HCT116 (cell line): ENCODE measurements at regions not wholly inside any gene's neighbourhood (a gene's known extent, or its start where the extent isn't known, plus 50 kb on each side); places are given as distances from the start of the nearest gene placed in this dataset.

Source experiments
- ATAC-seq: fragments of 200-7000 bp; cut with Tn5 transposase; 2 replicates; pipeline ENCODE4 v1.9.1; 2020; ENCODE audit warnings: mild to moderate bottlenecking, moderate library complexity
- BruUV-seq: library from RNA; stranded (reverse); fragments of 400-500 nt; replicated peaks from 2 replicates; lab custom pipeline; 2021; lab: Mats Ljungman, UMichigan
- CTCF ChIA-PET: fragments of 300-600 bp; sonication (Branson Sonifier 250); formaldehyde crosslinking; loops from one replicate; lab custom pipeline; 2021; ENCODE audit warnings: antibody characterized with exemption; lab: Charles Lee
- POLR2A ChIA-PET: fragments of 300-600, 350-600 bp; sonication (Branson Sonifier 250); formaldehyde crosslinking; loops from one replicate; lab custom pipeline; 2021; ENCODE audit warnings: antibody characterized with exemption; lab: Charles Lee
- RAD21 ChIA-PET, 2 experiments: fragments of 300-600 bp; sonication (Branson Sonifier 250); formaldehyde crosslinking; loops; one replicate each; lab custom pipeline; 2023; ENCODE audit warnings: low total read pairs in 2 of 2; ENCODE audit not compliant: uncharacterized antibody in 2 of 2, unreplicated experiment in 2 of 2, low non-redundant PET in 1 of 2; lab: Charles Lee
- DNase-seq: peaks from one replicate; pipeline ENCODE4 v3.0.0-alpha.2; 2010; ENCODE audit warnings: low read depth, low spot score
- H2AFZ ChIP-seq: fragments of 200-600 bp; shearing (Covaris generic), sonication (generic); 2 replicates; pipeline ENCODE4 v1.6.1; 2017; ENCODE audit warnings: low read depth, mixed run types, mixed read lengths, antibody characterized with exemption, low read length; ENCODE audit not compliant: poor library complexity, severe bottlenecking
- H3K27ac ChIP-seq: 2 replicates; pipeline ENCODE4 v1.5.1; 2012; ENCODE audit warnings: low read depth, low read length
- H3K27me3 ChIP-seq: fragments of 200-600 bp; sonication (generic); 2 replicates; pipeline ENCODE4 v1.6.1; 2016; ENCODE audit warnings: mixed run types, low read length, mixed read lengths; ENCODE audit not compliant: insufficient read depth
- H3K36me3 ChIP-seq, 2 experiments: fragments of 200-500 bp in 1 of 2; fragments of 200-600 bp in 1 of 2; sonication (Bioruptor generic) in 1 of 2; sonication (generic) in 1 of 2; 2 replicates each; pipeline versions ENCODE4 v1.5.1 to v1.6.1; 2014 to 2016; ENCODE audit warnings: low read length in 2 of 2, inconsistent platforms in 1 of 2, mixed read lengths in 1 of 2, mixed run types in 1 of 2; ENCODE audit not compliant: insufficient read depth in 2 of 2, control insufficient read depth in 1 of 2
- H3K4me1 ChIP-seq, 2 experiments: fragments of 200-600 bp in 1 of 2; sonication (generic) in 1 of 2; 2 replicates each; pipeline versions ENCODE4 v1.5.1 to v1.6.1; 2012 to 2017; ENCODE audit warnings: low read length in 2 of 2, inconsistent platforms in 1 of 2, mild to moderate bottlenecking in 1 of 2, mixed read lengths in 1 of 2, mixed run types in 1 of 2, moderate library complexity in 1 of 2; ENCODE audit not compliant: insufficient read depth in 2 of 2, control insufficient read depth in 1 of 2
- H3K4me2 ChIP-seq: fragments of 200-600 bp; sonication (generic); 2 replicates; pipeline ENCODE4 v1.6.1; 2017; ENCODE audit warnings: mixed run types, low read length, mixed read lengths
- H3K4me3 ChIP-seq, 2 experiments: fragments of 200-600 bp in 1 of 2; sonication (generic) in 1 of 2; replicated peaks in 1 of 2; 2 replicates each; pipeline ENCODE4 v1.5.1; 2011 to 2016; ENCODE audit warnings: low read length in 2 of 2, control low read depth in 1 of 2, low read depth in 1 of 2, mild to moderate bottlenecking in 1 of 2, mixed read lengths in 1 of 2, mixed run types in 1 of 2
- H3K79me2 ChIP-seq: fragments of 200-600 bp; sonication (generic); 2 replicates; pipeline ENCODE4 v1.6.1; 2017; ENCODE audit warnings: mild to moderate bottlenecking, mixed run types, low read length, moderate library complexity, mixed read lengths; ENCODE audit not compliant: insufficient read depth
- H3K9ac ChIP-seq: fragments of 200-600 bp; sonication (generic); 2 replicates; pipeline ENCODE4 v1.6.1; 2016; ENCODE audit warnings: low read length, mixed read lengths
- H3K9me2 ChIP-seq: fragments of 200-600 bp; sonication (generic), shearing (Covaris generic); 2 replicates; pipeline ENCODE4 v1.6.1; 2017; ENCODE audit warnings: mixed run types, mild to moderate bottlenecking, moderate library complexity; ENCODE audit not compliant: insufficient read depth
- H3K9me3 ChIP-seq, 2 experiments: fragments of 200-500 bp in 1 of 2; fragments of 200-600 bp in 1 of 2; sonication (Bioruptor generic) in 1 of 2; sonication (generic) in 1 of 2; 2 replicates each; pipeline ENCODE4 v1.6.1; 2014 to 2017; ENCODE audit warnings: low read length in 2 of 2, mixed read lengths in 2 of 2, inconsistent platforms in 1 of 2, low read depth in 1 of 2, mild to moderate bottlenecking in 1 of 2, mixed run types in 1 of 2, moderate library complexity in 1 of 2; ENCODE audit not compliant: control insufficient read depth in 1 of 2, insufficient read depth in 1 of 2
- H4K20me1 ChIP-seq: fragments of 200-600 bp; sonication (generic), shearing (Covaris generic); 2 replicates; pipeline ENCODE4 v1.6.1; 2017; ENCODE audit warnings: mixed run types, mild to moderate bottlenecking, moderate library complexity; ENCODE audit not compliant: insufficient read depth
- CEBPB ChIP-seq: IDR thresholded peaks from 2 replicates; pipeline ENCODE4 v1.6.1; 2012; ENCODE audit warnings: low read depth
- EGR1 ChIP-seq: IDR thresholded peaks from 2 replicates; pipeline ENCODE4 v1.6.1; 2012; ENCODE audit warnings: low read depth
- ELF1 ChIP-seq: IDR thresholded peaks from 2 replicates; pipeline ENCODE4 v1.6.1; 2012; ENCODE audit warnings: low read depth, borderline replicate concordance
- EZH2phosphoT487 ChIP-seq: fragments of 200-600 bp; IDR thresholded peaks from 2 replicates; pipeline ENCODE4 v1.6.1; 2018; ENCODE audit warnings: antibody characterized with exemption, borderline replicate concordance
- POLR2A ChIP-seq: IDR thresholded peaks from 2 replicates; pipeline ENCODE4 v1.7.0; 2011; ENCODE audit warnings: borderline replicate concordance; ENCODE audit not compliant: insufficient read depth, insufficient read length; ENCODE audit errors: extremely low read depth
- POLR2AphosphoS5 ChIP-seq: IDR thresholded peaks from 2 replicates; pipeline ENCODE4 v1.6.1; 2011; ENCODE audit warnings: mild to moderate bottlenecking, low read depth, low read length, moderate library complexity
- RAD21 ChIP-seq: IDR thresholded peaks from 2 replicates; pipeline ENCODE4 v1.6.1; 2012; ENCODE audit warnings: low read depth, mild to moderate bottlenecking
- SIN3A ChIP-seq: IDR thresholded peaks from 2 replicates; pipeline ENCODE4 v1.6.1; 2012; ENCODE audit warnings: low read depth
- SP1 ChIP-seq: IDR thresholded peaks from 2 replicates; pipeline ENCODE4 v1.6.1; 2012; ENCODE audit warnings: low read depth
- TCF7L2 ChIP-seq: IDR thresholded peaks from 2 replicates; pipeline ENCODE4 v1.7.0; 2011; ENCODE audit warnings: borderline replicate concordance, inconsistent platforms; ENCODE audit not compliant: insufficient read depth, insufficient read length; ENCODE audit errors: extremely low read depth
- YY1 ChIP-seq: IDR thresholded peaks from 2 replicates; pipeline ENCODE4 v1.6.1; 2011; ENCODE audit warnings: low read length, low read depth, moderate library complexity, mild to moderate bottlenecking; ENCODE audit not compliant: insufficient replicate concordance; ENCODE audit errors: extremely low read depth
- ZFX ChIP-seq: fragments of 450-650 bp; IDR thresholded peaks from 2 replicates; pipeline ENCODE4 v1.6.1; 2017
- ZNF274 ChIP-seq: fragments of 200-500 bp; sonication (Bioruptor generic); IDR thresholded peaks from 2 replicates; pipeline ENCODE4 v1.6.1; 2014; ENCODE audit warnings: mild to moderate bottlenecking, low read depth, low read length, inconsistent platforms
- intact Hi-C: fragments of 100-400 bp; cut with micrococcal nuclease; formaldehyde crosslinking; loops from 2 replicates; pipeline ENCODE4 v1.10.0; 2022
- TF ChIP-seq, protein P1 (sequence below): IDR thresholded peaks from 2 replicates; pipeline ENCODE4 v1.6.1; 2012; ENCODE audit warnings: low read depth
- TF ChIP-seq, protein P2 (sequence below), 3 experiments: fragments of 200-600 bp in 1 of 3; sonication (generic) in 1 of 3; IDR thresholded peaks in 2 of 3; conservative IDR thresholded peaks in 1 of 3; 2 replicates each; pipeline ENCODE4 v1.5.1; 2012 to 2017; ENCODE audit warnings: low read depth in 2 of 3, low read length in 2 of 3, antibody characterized with exemption in 1 of 3, borderline replicate concordance in 1 of 3, control low read depth in 1 of 3, mild to moderate bottlenecking in 1 of 3, mixed read lengths in 1 of 3, mixed run types in 1 of 3, moderate library complexity in 1 of 3; ENCODE audit not compliant: insufficient read depth in 1 of 3

DNA sequence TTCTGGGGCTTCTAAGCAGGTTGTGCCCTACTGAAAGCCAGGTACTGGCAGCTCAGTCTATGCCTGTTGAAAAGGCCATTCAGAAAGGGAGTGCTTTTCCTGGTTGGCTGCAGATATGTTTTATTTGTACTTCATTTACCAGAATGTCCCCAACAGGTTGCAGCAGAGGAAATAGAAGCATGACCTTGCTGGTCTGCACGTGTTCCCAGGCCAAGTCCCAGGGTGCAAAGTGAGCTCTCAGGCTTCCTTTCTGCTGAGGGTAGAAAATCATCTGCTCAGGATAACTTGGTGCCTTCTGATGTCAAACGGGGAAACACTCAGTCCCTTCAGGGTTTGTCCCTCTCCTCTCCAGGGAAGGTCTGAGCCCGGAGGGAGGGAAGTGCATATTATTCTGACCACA is 356.4 kb downstream of the BCL11B start:
- no peaks in the 10 kb centered on the region for H4K20me1 ChIP-seq
- H3K27ac ChIP-seq, result no peak overlapping the region
- BruUV-seq, result no TSS peak
- peaks cover 80% of the 10 kb centered on the region; the same call in 1 of the 2 replicates for H3K27me3 ChIP-seq
- H3K4me3 ChIP-seq, result no peak overlapping the region
- intact Hi-C loops, result no loop called here
- RAD21 ChIA-PET, result no interaction called here
- H3K9me2 ChIP-seq, result no peaks in the 10 kb centered on the region
- H3K36me3 ChIP-seq, result no peaks in the 10 kb centered on the region
- no peak overlapping the region for H3K4me2 ChIP-seq
- H3K4me1 ChIP-seq, result no peaks in the 10 kb centered on the region
- H3K9me3 ChIP-seq, result no peaks in the 10 kb centered on the region
- no peak for ATAC-seq
- H3K9ac ChIP-seq, result no peak overlapping the region
- TF ChIP-seq EZH2phosphoT487 (no peak), RAD21 (no peak), YY1 (no peak), POLR2A (no peak), EGR1 (no peak), SP1 (no peak), ELF1 (no peak), TCF7L2 (no peak), CEBPB (no peak), ZNF274 (no peak), ZFX (no peak), POLR2AphosphoS5 (no peak), SIN3A (no peak)
- TF ChIP-seq, protein P1, sequence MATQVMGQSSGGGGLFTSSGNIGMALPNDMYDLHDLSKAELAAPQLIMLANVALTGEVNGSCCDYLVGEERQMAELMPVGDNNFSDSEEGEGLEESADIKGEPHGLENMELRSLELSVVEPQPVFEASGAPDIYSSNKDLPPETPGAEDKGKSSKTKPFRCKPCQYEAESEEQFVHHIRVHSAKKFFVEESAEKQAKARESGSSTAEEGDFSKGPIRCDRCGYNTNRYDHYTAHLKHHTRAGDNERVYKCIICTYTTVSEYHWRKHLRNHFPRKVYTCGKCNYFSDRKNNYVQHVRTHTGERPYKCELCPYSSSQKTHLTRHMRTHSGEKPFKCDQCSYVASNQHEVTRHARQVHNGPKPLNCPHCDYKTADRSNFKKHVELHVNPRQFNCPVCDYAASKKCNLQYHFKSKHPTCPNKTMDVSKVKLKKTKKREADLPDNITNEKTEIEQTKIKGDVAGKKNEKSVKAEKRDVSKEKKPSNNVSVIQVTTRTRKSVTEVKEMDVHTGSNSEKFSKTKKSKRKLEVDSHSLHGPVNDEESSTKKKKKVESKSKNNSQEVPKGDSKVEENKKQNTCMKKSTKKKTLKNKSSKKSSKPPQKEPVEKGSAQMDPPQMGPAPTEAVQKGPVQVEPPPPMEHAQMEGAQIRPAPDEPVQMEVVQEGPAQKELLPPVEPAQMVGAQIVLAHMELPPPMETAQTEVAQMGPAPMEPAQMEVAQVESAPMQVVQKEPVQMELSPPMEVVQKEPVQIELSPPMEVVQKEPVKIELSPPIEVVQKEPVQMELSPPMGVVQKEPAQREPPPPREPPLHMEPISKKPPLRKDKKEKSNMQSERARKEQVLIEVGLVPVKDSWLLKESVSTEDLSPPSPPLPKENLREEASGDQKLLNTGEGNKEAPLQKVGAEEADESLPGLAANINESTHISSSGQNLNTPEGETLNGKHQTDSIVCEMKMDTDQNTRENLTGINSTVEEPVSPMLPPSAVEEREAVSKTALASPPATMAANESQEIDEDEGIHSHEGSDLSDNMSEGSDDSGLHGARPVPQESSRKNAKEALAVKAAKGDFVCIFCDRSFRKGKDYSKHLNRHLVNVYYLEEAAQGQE, result no peak
- TF ChIP-seq, protein P2, sequence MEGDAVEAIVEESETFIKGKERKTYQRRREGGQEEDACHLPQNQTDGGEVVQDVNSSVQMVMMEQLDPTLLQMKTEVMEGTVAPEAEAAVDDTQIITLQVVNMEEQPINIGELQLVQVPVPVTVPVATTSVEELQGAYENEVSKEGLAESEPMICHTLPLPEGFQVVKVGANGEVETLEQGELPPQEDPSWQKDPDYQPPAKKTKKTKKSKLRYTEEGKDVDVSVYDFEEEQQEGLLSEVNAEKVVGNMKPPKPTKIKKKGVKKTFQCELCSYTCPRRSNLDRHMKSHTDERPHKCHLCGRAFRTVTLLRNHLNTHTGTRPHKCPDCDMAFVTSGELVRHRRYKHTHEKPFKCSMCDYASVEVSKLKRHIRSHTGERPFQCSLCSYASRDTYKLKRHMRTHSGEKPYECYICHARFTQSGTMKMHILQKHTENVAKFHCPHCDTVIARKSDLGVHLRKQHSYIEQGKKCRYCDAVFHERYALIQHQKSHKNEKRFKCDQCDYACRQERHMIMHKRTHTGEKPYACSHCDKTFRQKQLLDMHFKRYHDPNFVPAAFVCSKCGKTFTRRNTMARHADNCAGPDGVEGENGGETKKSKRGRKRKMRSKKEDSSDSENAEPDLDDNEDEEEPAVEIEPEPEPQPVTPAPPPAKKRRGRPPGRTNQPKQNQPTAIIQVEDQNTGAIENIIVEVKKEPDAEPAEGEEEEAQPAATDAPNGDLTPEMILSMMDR (IDR thresholded peaks at IDR 0.05 in 2 of 3, conservative IDR thresholded peaks at IDR 0.05 in 1 of 3; ENCODE audit: borderline replicate concordance in 1 of 3, insufficient read depth in 1 of 3, low read depth in 2 of 3, low read length in 2 of 3), result no peak
- CTCF ChIA-PET, result no interaction called here
- H3K79me2 ChIP-seq, result no peaks in the 10 kb centered on the region
- H2AFZ ChIP-seq, result no peak overlapping the region
- DNase-seq, result no peak
- POLR2A ChIA-PET, result no interaction called here
